Stimulated activated CD4-positive, alpha-beta T cell treated with anti-CD3 and anti-CD28 coated beads, Interleukin-2, amount 100 ng/mL, for 24 hours (primary cell): ENCODE measurements at regions not wholly inside any gene's neighbourhood (a gene's known extent, or its start where the extent isn't known, plus 50 kb on each side); places are given as distances from the start of the nearest gene placed in this dataset.

Source experiments
- DNase-seq, 2 donors: peaks; one replicate each; pipeline ENCODE4 v3.0.0-alpha.2; 2020

DNA sequence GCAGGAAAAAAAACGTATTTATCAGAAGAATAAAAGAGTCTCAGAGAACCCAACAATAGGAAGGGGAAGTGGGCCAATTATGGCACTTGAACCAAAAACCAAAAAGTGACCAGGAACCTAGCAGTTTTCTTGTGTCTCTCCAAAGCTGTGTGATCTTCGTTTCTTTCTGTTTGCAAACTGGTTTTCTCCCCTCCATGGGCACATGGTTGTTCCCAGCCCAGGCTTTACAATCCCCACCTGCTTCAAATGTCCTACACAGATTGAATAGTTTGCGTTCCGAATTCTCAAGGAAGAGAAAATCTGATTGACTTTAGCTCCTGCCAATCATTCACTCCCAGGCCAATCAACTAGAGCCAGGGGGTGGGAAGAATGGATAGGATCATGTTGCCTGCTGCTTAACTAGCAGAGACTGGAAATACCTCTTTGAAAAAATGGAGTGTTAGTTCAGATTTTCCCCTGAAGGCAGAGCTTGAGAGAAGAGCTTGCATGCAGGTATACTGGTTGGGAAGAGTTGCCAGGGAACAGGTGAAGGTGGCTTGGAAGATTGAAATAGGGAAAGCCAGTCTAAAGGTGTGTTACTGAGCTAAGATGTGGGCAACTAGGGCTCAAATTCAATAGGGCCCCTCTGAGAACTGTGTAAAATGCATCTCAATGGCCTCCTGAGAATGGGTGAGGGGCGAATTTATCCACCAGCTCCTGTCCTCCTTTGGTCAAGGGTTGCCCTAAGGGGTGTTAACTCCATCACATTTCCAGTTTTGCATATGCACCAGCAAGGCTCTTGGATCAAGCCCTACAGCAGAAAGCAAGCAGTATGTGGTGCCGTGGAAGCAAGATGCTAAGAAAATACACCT, 106.4 kb upstream of the SRRM4 start:
- DNase-seq = no peak

DNA sequence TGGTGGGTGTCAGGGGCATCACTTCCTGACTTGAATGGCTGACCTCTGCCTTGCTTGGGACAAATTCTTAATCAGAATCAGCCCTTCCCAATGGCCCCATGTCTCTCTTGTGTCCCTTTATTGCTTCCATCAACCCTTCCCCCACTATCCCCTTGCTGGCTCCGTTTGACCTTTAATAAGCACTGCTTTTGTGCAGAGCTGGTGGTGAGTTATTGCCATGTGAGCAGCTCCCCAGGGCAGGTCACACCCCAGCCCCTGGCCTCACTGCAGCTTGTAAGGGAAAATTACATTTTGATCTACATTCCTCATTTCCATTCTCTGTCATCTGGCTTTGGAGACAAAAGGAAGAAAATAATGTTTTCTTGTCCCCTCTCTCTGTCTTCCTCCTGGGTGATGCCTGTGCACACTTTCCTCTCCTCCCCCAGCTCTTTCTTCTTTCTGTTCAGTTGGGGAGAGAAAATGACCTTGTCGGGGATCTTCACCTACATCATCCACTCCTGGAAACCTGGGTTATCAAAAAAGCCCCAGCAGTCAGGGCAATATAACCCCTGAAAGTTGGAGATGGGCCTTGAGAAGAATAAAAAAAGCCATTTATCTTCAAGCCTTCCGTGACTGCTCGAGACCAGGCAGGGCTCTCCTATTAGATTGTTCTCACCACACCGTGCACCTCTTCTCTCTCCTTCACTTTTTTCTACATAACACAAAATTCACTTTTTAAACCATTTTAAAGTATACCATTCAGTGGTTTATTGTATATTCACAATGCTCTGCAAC, 100.4 kb upstream of the SRRM4 start:
- no peak for DNase-seq

DNA sequence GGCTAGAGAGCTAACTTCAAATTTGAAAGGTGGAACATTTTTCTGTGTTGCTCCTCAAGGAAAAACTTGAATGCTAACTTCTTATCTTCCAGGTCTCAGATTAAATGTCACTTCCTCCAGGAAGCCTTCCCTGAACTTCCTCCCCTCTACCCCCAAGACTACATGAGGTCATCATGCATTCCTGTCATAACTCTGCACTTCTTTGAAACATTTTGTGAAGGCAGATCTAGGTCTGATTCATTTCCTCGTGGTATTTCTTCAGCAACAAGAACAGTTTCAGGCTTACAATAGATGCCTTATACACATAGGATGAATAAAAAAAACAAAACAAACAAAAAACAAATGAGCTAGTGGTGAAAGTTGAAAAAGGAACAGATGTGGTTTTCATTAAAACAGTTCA, 97.1 kb upstream of the SRRM4 start:
- no peak for DNase-seq

DNA sequence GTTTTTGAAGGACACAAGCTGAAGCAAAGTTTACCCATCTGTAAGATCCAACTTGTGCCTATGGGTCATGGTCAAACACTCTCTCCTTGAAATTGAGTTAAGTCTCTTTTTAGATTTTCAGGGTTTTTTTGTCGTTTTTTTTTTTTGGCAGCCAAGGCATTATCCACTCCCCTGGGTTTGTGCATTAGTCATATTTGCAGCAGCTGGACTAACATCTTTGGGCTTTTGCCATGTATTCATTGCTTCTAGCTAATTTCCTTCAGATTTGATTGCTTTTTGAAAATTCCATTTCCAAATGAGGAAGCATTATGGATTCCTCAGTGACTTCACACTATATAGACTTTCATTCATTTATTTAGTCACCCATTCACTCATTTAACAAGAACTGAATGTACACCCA, 80.3 kb upstream of the SRRM4 start:
- DNase-seq = no peak

DNA sequence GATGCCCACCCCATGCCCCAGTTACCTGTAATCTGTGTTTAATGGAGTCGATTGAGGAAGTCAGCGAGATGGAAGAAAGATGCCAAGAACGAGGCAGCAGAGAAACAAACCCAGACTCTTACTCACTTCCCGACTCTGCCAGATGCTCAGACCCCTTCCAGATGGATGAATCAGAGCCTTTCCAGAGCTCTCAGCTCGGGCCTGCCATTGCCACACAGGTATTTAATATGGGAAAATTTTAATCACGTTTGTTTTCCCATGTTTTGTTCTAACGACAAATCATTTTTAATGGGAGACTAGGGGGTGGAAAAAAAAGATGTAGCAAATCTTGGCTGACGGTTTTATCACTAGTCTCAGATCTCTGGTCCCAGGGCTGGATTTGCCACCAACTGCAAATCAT, 72.5 kb upstream of the SRRM4 start:
- DNase-seq = no peak

DNA sequence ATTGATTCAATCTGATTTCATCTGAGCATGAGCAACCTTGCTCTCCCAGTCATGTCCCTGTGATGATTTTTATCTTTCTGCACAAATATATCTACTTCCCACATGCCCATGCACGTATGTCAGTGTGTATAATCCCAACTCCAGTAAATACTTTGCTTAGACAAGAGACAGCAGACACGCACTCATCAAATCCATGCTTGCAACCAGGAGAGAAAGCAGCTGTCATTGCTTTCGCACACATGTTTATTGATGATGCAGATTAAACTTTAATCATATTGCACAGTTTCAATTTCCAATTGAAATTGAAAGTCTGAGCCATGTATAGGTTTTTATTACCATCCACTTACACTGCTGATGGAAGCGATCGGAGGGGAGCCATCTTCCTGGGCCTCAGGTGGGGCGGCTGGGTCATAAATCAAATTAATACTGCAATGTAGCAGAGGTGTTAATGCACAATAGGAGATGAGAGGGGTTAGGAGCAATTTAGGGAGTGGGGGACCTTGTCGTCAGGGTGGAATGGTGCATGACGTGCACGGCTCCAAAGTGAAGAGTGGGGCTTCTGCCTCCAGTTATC, 68.6 kb upstream of the SRRM4 start:
- no peak for DNase-seq

DNA sequence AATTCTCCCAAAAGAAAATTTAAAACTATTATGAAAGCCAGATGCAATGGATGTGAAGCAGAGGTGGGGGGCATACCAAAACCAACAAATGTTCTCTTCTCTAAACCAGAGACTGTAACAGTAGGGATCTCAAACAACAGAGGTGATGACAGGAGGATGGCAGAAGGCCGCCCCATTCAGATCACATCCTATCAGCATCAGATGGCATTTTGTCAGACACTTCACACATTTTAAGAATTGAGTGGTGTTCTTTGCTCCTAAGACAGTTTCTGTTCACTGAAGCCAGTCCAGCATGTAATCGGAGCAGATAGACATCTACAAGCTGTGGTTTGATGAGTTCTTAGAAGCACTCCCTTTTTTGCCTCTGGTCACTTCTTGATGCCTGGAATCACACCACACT, 59.6 kb upstream of the SRRM4 start:
- no peak for DNase-seq

DNA sequence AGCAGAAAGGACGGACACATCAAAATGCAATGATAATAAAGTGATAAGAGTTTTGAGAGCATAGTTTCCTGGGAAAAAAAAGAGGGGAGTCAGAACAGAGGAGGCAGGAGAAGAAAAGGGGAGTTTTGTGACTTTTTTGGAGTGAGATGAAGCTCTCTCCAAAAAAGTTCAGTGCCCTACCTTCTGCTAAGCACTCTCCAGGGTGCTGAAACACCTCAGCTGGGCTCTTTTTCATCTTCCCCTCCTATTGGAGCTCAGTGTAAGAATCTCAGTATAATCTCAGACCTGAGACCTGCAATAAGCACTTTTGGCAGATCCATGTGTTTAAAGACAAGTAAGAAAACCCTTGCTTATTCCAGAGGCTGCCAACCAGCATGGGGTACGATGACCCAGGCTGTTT, 58.9 kb upstream of the SRRM4 start:
- DNase-seq = no peak

DNA sequence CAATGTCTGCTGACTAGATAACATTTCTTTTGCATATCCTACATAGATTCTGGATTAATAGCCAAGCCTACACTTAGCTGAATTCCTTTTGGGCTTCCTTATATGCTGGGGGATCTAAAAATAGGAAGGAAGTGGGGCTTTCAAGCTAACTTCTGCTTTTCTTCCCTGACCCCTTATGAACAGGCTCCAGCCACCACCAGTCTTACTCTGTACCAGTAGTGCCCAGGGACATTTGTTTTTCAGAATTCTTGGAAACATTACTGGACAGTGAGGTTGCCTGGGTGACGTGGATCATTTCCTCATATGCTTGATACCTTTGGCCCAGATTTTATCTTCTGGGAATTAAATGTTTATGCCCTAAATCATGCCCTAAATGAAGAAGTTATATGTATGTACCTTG, 55.9 kb upstream of the SRRM4 start:
- DNase-seq = no peak

DNA sequence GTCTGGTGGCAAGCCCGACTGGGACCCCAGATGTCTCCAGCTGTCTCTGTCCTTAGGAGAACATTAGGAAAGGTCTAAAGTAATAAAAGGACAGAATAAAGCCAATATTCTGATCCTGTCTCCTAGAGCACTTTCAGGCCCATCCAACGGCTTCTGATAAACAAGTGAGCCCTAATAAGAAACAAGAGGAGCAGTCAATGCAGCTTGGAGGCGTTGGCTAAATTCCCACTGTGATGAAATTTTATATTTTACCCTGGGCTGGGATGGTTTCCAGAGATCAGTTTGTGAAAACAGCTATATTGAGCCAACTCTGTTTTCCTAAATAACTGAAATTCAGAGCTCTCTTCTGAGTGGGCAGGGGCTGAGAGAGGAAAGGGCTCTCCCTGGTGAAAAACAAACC, 55.5 kb upstream of the SRRM4 start:
- DNase-seq = no peak
